Spleen (tissue), 11 donors: ENCODE measurements at regions not wholly inside any gene's neighbourhood (a gene's known extent, or its start where the extent isn't known, plus 50 kb on each side); places are given as distances from the start of the nearest gene placed in this dataset.
"Not testable (repeated sequence)": the region's sequence is repeated elsewhere in the genome, so short reads cannot be mapped to it uniquely, and the experiment has no call there.

ENCODE experiments used
- DNase-seq: peaks from one replicate; pipeline ENCODE4 v3.0.0-alpha.2; 2020
- H3K27ac ChIP-seq, 8 donors: fragments of 200-600 bp; sonication (generic) in 7 of 8; 1 replicate in 4 of 8; 2 replicates in 4 of 8; pipeline versions ENCODE4 v1.5.0 to v1.8.0; 2016 to 2021; ENCODE audit warnings: inconsistent platforms in 4 of 8, mild to moderate bottlenecking in 4 of 8, moderate library complexity in 1 of 8
- H3K27me3 ChIP-seq, 7 donors: fragments of 200-600 bp; sonication (generic) in 6 of 7; replicated peaks in 1 of 7; 1 replicate in 4 of 7; 2 replicates in 3 of 7; pipeline versions ENCODE4 v1.5.0 to v1.8.0; 2016 to 2021; ENCODE audit warnings: inconsistent platforms in 3 of 7, mild to moderate bottlenecking in 1 of 7
- H3K36me3 ChIP-seq, 6 donors: fragments of 200-600 bp; sonication (generic) in 5 of 6; 1 replicate in 4 of 6; 2 replicates in 2 of 6; pipeline versions ENCODE4 v1.5.0 to v1.8.0; 2016 to 2021; ENCODE audit warnings: inconsistent platforms in 2 of 6
- H3K4me1 ChIP-seq, 6 donors: fragments of 200-600 bp; sonication (generic) in 5 of 6; 1 replicate in 3 of 6; 2 replicates in 3 of 6; pipeline versions ENCODE4 v1.5.0 to v1.8.0; 2016 to 2021; ENCODE audit warnings: inconsistent platforms in 3 of 6
- H3K4me3 ChIP-seq, 8 donors: fragments of 200-600 bp; sonication (generic) in 7 of 8; 1 replicate in 4 of 8; 2 replicates in 4 of 8; pipeline versions ENCODE4 v1.5.0 to v1.8.0; 2016 to 2021; ENCODE audit warnings: inconsistent platforms in 4 of 8, mild to moderate bottlenecking in 4 of 8, moderate library complexity in 2 of 8
- H3K9me3 ChIP-seq, 8 donors: fragments of 200-600 bp; sonication (generic) in 7 of 8; 1 replicate in 4 of 8; 2 replicates in 4 of 8; pipeline versions ENCODE4 v1.5.0 to v1.8.0; 2016 to 2021; ENCODE audit warnings: inconsistent platforms in 4 of 8
- POLR2A ChIP-seq, 3 donors: fragments of 450-650 bp; IDR thresholded peaks; one replicate each; pipeline ENCODE4 v1.5.1; 2017; ENCODE audit warnings: antibody characterized with exemption in 3 of 3, mild to moderate bottlenecking in 1 of 3
- POLR2AphosphoS5 ChIP-seq, 3 donors: sonication (generic); formaldehyde crosslinking; IDR thresholded peaks; one replicate each; pipeline ENCODE4 v1.5.1; 2017; ENCODE audit warnings: antibody characterized with exemption in 3 of 3
- WGBS, 5 donors: extraction: QIAGEN DNeasy Blood & Tissue Kit in 3 of 5; methylation state at CpG; one replicate each; pipeline versions ENCODE4 v1.1.5 to v1.1.7; 2013 to 2018; 5-methylcytosine and 5-hydroxymethylcytosine counted together
- intact Hi-C: fragments of 100-400 bp; cut with DNase I; formaldehyde crosslinking; loops from one replicate; pipeline ENCODE4 v1.15.0; 2023; ENCODE audit warnings: low total_unique reads
- TF ChIP-seq, protein P1 (sequence below), 11 experiments: fragments of 200-600 bp in 7 of 11; fragments of 450-650 bp in 4 of 11; sonication (generic) in 4 of 11; IDR thresholded peaks in 8 of 11; conservative IDR thresholded peaks in 3 of 11; 1 replicate in 7 of 11; 2 replicates in 4 of 11; pipeline versions ENCODE4 v1.4.0 to v1.8.0; 2016 to 2021; ENCODE audit warnings: antibody characterized with exemption in 11 of 11, inconsistent platforms in 4 of 11, mild to moderate bottlenecking in 1 of 11
- donor health status: healthy with polysubstance abuse.
- donor health status: DM: no; HTN: no; CAD: no; lungs with moderate emphysema.
- donor health status: DM: no; HTN: no; CAD: no.
- donor health status: Bipolar disorder and iron deficiency.
- donor health status: healthy.
- donor health status: DM: no; HTN: no; CAD: no.
- donor health status: DM: yes; HTN: yes; CAD: no.

DNA sequence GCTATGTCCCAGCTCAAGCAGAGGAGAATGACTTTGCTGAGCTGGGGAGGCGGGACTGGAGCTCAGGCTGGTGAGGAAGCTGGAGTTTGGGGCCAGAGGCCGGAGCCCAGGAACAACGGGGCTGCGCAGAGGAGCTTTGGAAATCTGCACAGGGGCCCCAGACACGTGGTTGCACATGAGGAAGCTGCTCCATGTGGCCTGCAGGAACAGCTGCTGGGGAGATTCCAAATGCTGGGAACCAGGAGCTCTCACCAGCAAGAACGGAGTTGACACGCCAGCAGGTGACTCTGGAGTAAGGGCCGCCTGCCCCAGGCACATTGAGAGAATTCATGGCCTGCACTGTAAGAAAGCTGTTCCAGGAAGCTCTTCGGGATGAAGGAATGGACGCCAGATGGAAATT is 91.0 kb downstream of the OLFM1 start:
- no peaks in the 10 kb centered on the region for H3K36me3 ChIP-seq
- DNase-seq: no peak
- WGBS, 5 donors: 72 to 79% (median 77%) methylated on average over 10 of the region's 10 CpGs
- no peaks in the 10 kb centered on the region for H3K9me3 ChIP-seq
- H3K27ac ChIP-seq: no peak overlapping the region
- H3K27me3 ChIP-seq: peaks cover 0 to 34% (median 0%) of the 10 kb centered on the region in 7 donors
- H3K4me3 ChIP-seq: no peak overlapping the region
- no peaks in the 10 kb centered on the region for H3K4me1 ChIP-seq
- intact Hi-C loops: no loop called here
- TF ChIP-seq POLR2A (IDR thresholded peaks at IDR 0.05) (no peak), POLR2AphosphoS5 (IDR thresholded peaks at IDR 0.05) (no peak)
- TF ChIP-seq, protein P1, sequence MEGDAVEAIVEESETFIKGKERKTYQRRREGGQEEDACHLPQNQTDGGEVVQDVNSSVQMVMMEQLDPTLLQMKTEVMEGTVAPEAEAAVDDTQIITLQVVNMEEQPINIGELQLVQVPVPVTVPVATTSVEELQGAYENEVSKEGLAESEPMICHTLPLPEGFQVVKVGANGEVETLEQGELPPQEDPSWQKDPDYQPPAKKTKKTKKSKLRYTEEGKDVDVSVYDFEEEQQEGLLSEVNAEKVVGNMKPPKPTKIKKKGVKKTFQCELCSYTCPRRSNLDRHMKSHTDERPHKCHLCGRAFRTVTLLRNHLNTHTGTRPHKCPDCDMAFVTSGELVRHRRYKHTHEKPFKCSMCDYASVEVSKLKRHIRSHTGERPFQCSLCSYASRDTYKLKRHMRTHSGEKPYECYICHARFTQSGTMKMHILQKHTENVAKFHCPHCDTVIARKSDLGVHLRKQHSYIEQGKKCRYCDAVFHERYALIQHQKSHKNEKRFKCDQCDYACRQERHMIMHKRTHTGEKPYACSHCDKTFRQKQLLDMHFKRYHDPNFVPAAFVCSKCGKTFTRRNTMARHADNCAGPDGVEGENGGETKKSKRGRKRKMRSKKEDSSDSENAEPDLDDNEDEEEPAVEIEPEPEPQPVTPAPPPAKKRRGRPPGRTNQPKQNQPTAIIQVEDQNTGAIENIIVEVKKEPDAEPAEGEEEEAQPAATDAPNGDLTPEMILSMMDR (IDR thresholded peaks at IDR 0.05 in 8 of 11, conservative IDR thresholded peaks at IDR 0.05 in 3 of 11): no peak

DNA sequence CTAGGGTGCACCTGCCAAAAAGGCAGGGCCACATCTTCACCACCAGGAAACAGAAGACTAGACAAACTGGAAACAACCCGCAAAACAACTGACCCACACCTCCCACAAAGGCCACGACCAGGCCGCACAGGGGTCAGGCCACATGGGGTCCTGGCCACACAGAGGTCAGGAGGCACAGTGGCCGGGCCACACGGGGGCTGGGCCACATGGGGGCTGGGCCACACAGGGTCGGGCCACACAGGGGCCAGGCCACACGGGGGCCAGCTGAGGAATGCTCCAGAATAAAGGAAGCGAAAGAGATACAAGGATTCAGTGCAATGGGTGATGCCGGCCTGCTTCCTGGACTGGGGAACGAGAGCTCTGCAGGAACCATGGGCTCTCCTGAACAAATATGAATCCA is 91.6 kb downstream of the OLFM1 start:
- 67 to 86% (median 76%) methylated on average over 10 of the region's 10 CpGs for WGBS, 5 donors
- Histone ChIP-seq H3K4me1 (no peaks in the 10 kb centered on the region), H3K36me3 (no peaks in the 10 kb centered on the region), H3K4me3 (no peak overlapping the region), H3K27me3 (peaks cover 0 to 33% (median 0%) of the 10 kb centered on the region in 7 donors), H3K27ac (no peak overlapping the region), H3K9me3 (no peaks in the 10 kb centered on the region)
- no peak for TF ChIP-seq POLR2A (IDR thresholded peaks at IDR 0.05)
- TF ChIP-seq POLR2AphosphoS5 (IDR thresholded peaks at IDR 0.05): peak in 1 of 3 donors; percentile 11
- intact Hi-C loops: no loop called here
- no peak for DNase-seq

DNA sequence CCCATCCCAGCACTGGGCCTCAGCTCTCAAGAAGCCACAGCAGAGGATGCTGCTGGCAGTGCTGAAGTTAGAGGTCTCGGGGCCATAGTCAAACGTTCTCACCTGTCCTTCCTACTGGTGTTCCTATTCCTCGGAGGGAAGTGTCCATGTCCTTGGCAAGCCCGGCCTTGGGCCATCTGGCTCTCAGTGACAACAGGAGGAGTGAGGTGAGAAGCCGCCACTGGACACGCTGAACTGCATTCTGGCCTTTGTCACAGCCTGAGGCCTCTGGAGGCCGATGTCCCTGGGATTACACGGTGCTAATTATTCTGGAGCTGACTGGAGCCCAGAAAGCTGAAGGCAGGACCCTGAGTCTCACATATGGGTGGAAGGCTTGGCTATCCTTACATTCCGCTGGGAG is 92.5 kb downstream of the OLFM1 start:
- Histone ChIP-seq H3K36me3 (no peaks in the 10 kb centered on the region), H3K27ac (no peak overlapping the region), H3K27me3 (peaks cover 0 to 33% (median 0%) of the 10 kb centered on the region in 7 donors), H3K4me3 (no peak overlapping the region), H3K4me1 (no peaks in the 10 kb centered on the region), H3K9me3 (no peaks in the 10 kb centered on the region)
- no peak for TF ChIP-seq POLR2AphosphoS5 (IDR thresholded peaks at IDR 0.05)
- no peak for TF ChIP-seq POLR2A (IDR thresholded peaks at IDR 0.05)
- TF ChIP-seq, protein P1 (IDR thresholded peaks at IDR 0.05 in 8 of 11, conservative IDR thresholded peaks at IDR 0.05 in 3 of 11): no peak
- intact Hi-C loops: no loop called here
- WGBS, 5 donors: 69 to 85% (median 75%) methylated on average over 5 to 9 of the region's 9 CpGs
- DNase-seq: no peak

DNA sequence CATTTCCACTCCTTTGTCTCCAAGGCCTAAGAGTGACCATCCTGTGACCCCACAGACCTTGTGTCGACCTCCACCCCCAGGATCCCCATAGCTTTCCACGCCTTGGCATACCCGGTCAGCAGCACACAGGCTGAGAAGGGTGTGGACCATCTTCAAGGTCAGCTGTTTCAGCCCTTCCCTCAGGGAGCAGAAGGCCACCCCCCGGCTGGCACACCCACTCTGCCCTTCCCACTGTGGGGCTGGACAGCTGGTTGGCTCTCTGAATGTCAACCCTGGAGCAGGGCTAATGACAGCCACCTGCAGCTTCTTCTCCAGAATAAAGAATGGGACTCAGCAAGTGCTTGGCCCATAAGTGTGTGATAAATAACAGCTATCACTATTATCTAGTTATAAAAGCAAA is 93.1 kb downstream of the OLFM1 start:
- no peak for DNase-seq
- TF ChIP-seq POLR2A (IDR thresholded peaks at IDR 0.05): no peak
- TF ChIP-seq POLR2AphosphoS5 (IDR thresholded peaks at IDR 0.05): no peak
- TF ChIP-seq, protein P1 (IDR thresholded peaks at IDR 0.05 in 8 of 11, conservative IDR thresholded peaks at IDR 0.05 in 3 of 11): no peak
- 67 to 86% (median 70%) methylated on average over 1 to 4 of the region's 4 CpGs for WGBS, 5 donors
- Histone ChIP-seq H3K36me3 (no peaks in the 10 kb centered on the region), H3K27ac (no peak overlapping the region), H3K27me3 (peaks cover 0 to 33% (median 0%) of the 10 kb centered on the region in 7 donors), H3K4me1 (no peaks in the 10 kb centered on the region), H3K9me3 (no peaks in the 10 kb centered on the region), H3K4me3 (no peak overlapping the region)
- intact Hi-C loops: no loop called here

DNA sequence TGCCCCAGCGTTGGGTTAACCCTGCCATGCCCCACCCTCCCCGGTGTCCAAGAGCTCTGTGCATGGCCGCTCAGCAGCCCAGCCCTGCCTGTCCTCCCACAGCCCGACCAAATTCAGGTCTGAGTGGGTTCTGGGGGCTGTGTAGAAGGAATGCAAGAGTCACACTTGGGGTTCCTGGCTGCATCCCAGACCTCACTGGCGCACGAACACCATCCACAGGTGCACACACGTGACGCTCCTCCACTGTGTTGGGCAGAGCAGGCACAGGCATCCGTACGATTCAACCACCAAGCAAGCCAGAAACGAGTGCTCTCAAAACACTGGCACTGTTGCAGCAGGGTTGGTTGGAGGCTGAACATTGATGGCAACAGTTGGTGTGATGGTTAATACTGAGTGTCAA is 93.9 kb downstream of the OLFM1 start:
- H3K36me3 ChIP-seq: no peaks in the 10 kb centered on the region
- no peak overlapping the region for H3K4me3 ChIP-seq
- H3K9me3 ChIP-seq: no peaks in the 10 kb centered on the region
- TF ChIP-seq POLR2A (IDR thresholded peaks at IDR 0.05): no peak
- TF ChIP-seq, protein P1 (IDR thresholded peaks at IDR 0.05 in 8 of 11, conservative IDR thresholded peaks at IDR 0.05 in 3 of 11): no peak
- no peak for TF ChIP-seq POLR2AphosphoS5 (IDR thresholded peaks at IDR 0.05)
- no peaks in the 10 kb centered on the region for H3K4me1 ChIP-seq
- H3K27me3 ChIP-seq: peaks cover 0 to 32% (median 0%) of the 10 kb centered on the region in 7 donors
- WGBS, 5 donors: 83 to 92% (median 86%) methylated on average over 10 to 11 of the region's 11 CpGs
- no peak for DNase-seq
- intact Hi-C loops: no loop called here
- H3K27ac ChIP-seq: no peak overlapping the region

DNA sequence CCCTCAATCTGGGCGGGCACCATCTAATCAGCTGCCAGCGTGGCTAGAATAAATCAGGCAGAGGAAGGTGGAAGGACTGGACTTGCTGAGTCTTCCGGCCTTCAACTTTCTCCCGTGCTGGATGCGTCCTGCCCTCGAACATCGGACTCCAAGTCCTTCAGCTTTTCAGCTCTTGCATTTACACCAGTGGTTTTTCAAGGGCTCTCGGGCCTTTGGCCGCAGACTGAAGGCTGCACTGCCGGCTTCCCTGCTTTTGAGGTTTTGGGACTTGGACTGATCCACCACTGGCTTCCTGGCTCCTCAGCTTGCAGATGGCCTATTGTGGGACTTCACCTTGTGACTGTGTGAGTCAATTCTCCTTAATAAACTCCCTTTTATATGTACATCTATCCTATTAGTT is 94.4 kb downstream of the OLFM1 start:
- H3K4me1 ChIP-seq, H3K27ac ChIP-seq, DNase-seq, intact Hi-C loops, H3K36me3 ChIP-seq, H3K4me3 ChIP-seq, H3K9me3 ChIP-seq: not testable (repeated sequence)
- H3K27me3 ChIP-seq: peaks cover 0 to 33% (median 0%) of the 10 kb centered on the region in 7 donors
- WGBS, 5 donors: 88 to 94% (median 92%) methylated on average over 9 to 10 of the region's 10 CpGs
